ENCODE measurements at regions not wholly inside any gene's neighbourhood (a gene's known extent, or its start where the extent isn't known, plus 50 kb on each side); places are given as distances from the start of the nearest gene placed in this dataset.
"Not testable (repeated sequence)": the region's sequence is repeated elsewhere in the genome, so short reads cannot be mapped to it uniquely, and the experiment has no call there.

DNA sequence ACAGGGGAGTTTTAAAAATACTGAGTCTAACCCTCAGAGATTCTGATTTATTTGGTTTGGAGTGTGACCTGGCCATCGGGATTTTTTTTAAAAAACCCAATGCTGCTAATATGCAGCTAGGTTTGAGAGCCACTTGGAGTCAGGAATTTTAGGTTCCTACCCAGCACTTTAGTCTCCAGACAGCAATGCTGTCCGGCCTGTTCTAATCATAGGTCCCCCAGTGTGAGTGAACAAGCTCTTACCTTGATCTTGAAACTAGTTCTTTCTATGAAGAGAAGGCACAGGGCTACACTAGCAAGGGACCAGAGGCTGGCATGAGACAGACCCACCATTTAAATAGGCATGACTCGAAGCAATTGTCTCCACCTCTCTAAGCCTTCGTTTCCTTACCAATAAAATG, 103.5 kb downstream of the SMIM20 start:
- POLR2A ChIA-PET, result no interaction called here
- H3K79me2 ChIP-seq (ENCODE audit: control insufficient read depth, insufficient read depth, low read length), result no peaks in the 10 kb centered on the region
- peaks cover 0 to 4% (median 2%) of the 10 kb centered on the region in 4 experiments for H3K27me3 ChIP-seq (replicated peaks in 1 of 4; ENCODE audit: control extremely low read depth in 1 of 4, control insufficient read depth in 3 of 4, insufficient read depth in 4 of 4, low read length in 3 of 4)
- peaks cover 0 to 5% (median 0%) of the 10 kb centered on the region in 3 donors for H3K9me3 ChIP-seq (ENCODE audit: control extremely low read depth in 1 of 3, control insufficient read depth in 2 of 3, insufficient read depth in 1 of 3, low read length in 2 of 3)
- WGBS (ENCODE audit: insufficient coverage), result 89% methylated on average over 3 of the region's 4 CpGs
- H3K36me3 ChIP-seq (replicated peaks in 1 of 2; ENCODE audit: control extremely low read depth in 1 of 2, control insufficient read depth in 1 of 2, extremely low read depth in 1 of 2, insufficient read depth in 2 of 2, low read length in 1 of 2), result no peaks in the 10 kb centered on the region
- H3K27me3 Mint-ChIP-seq, result peaks cover 38% of the 10 kb centered on the region
- CTCF ChIA-PET, result interaction anchor here (1.5 kb wide), 1 partner anchor 12 kb away, joined by 4 read pairs; no protein-coding TSS in a partner anchor
- H3K4me1 ChIP-seq (ENCODE audit: control insufficient read depth in 2 of 2, insufficient read depth in 2 of 2, low read length in 2 of 2), result no peaks in the 10 kb centered on the region
- no peak overlapping the region for H3K4me3 Mint-ChIP-seq
- TF ChIP-seq CTCF (IDR thresholded peaks at IDR 0.05), result no peak
- no peak for TF ChIP-seq EZH2 (IDR thresholded peaks at IDR 0.05; ENCODE audit: borderline replicate concordance, insufficient read depth, low read depth, low read length, poor library complexity, severe bottlenecking)
- peaks cover 4% of the 10 kb centered on the region for H3K9me3 Mint-ChIP-seq (ENCODE audit: insufficient read depth)
- peaks cover 2% of the 10 kb centered on the region for H3K4me1 Mint-ChIP-seq
- H3K4me2 ChIP-seq (replicated peaks; ENCODE audit: low read depth, low read length, poor library complexity, severe bottlenecking), result no peak overlapping the region
- H3K27ac Mint-ChIP-seq, result no peak overlapping the region
- intact Hi-C loops (cut with micrococcal nuclease), result no loop called here
- no peak overlapping the region for H3K9ac ChIP-seq (ENCODE audit: low read length)
- H3K4me3 ChIP-seq (ENCODE audit: control extremely low read depth in 1 of 5, extremely low read depth in 1 of 5, insufficient read depth in 1 of 5, low read depth in 2 of 5, low read length in 4 of 5), result no peak overlapping the region
- no peaks in the 10 kb centered on the region for H4K20me1 ChIP-seq (ENCODE audit: control insufficient read depth, insufficient read depth, low read length, poor library complexity, severe bottlenecking)
- H3K27ac ChIP-seq (ENCODE audit: low read length in 2 of 2), result no peak overlapping the region
- ATAC-seq (ENCODE audit: low read depth) (no peak), DNase-seq (no peak)
- H2AFZ ChIP-seq (ENCODE audit: insufficient read depth, low read depth, low read length, poor library complexity, severe bottlenecking), result no peak overlapping the region

- WGBS (ENCODE audit: insufficient coverage), result 89% methylated on average over 1 of the region's 6 CpGs
- H3K27me3 ChIP-seq (replicated peaks in 1 of 4; ENCODE audit: control extremely low read depth in 1 of 4, control insufficient read depth in 3 of 4, insufficient read depth in 4 of 4, low read length in 3 of 4); H3K4me3 Mint-ChIP-seq: not testable (repeated sequence)
These were observed 104.1 kb downstream of the SMIM20 start for GRCh38 chr4:26017961-26018700.

More at GRCh38 chr4:26017961-26018700, 104.1 kb downstream of the SMIM20 start:
- H3K4me1 Mint-ChIP-seq; H3K4me1 ChIP-seq (ENCODE audit: control insufficient read depth in 2 of 2, insufficient read depth in 2 of 2, low read length in 2 of 2); H3K79me2 ChIP-seq (ENCODE audit: control insufficient read depth, insufficient read depth, low read length); H4K20me1 ChIP-seq (ENCODE audit: control insufficient read depth, insufficient read depth, low read length, poor library complexity, severe bottlenecking); H3K4me2 ChIP-seq (replicated peaks; ENCODE audit: low read depth, low read length, poor library complexity, severe bottlenecking); DNase-seq; H3K36me3 ChIP-seq (replicated peaks in 1 of 2; ENCODE audit: control extremely low read depth in 1 of 2, control insufficient read depth in 1 of 2, extremely low read depth in 1 of 2, insufficient read depth in 2 of 2, low read length in 1 of 2); H3K9me3 ChIP-seq (ENCODE audit: control extremely low read depth in 1 of 3, control insufficient read depth in 2 of 3, insufficient read depth in 1 of 3, low read length in 2 of 3); H3K9ac ChIP-seq (ENCODE audit: low read length); H3K9me3 Mint-ChIP-seq (ENCODE audit: insufficient read depth); intact Hi-C loops (cut with micrococcal nuclease); H3K4me3 ChIP-seq (ENCODE audit: control extremely low read depth in 1 of 5, extremely low read depth in 1 of 5, insufficient read depth in 1 of 5, low read depth in 2 of 5, low read length in 4 of 5); H3K27ac ChIP-seq (ENCODE audit: low read length in 2 of 2); ATAC-seq (ENCODE audit: low read depth); H3K27ac Mint-ChIP-seq; POLR2A ChIA-PET; H2AFZ ChIP-seq (ENCODE audit: insufficient read depth, low read depth, low read length, poor library complexity, severe bottlenecking): not testable (repeated sequence)
- CTCF ChIA-PET, result interaction anchor here (1.5 kb wide), 1 partner anchor 11 kb away, joined by 4 read pairs; no protein-coding TSS in a partner anchor
- peaks cover 33% of the 10 kb centered on the region for H3K27me3 Mint-ChIP-seq
